CD4-positive, alpha-beta memory T cell (primary cell): ENCODE measurements at regions not wholly inside any gene's neighbourhood (a gene's known extent, or its start where the extent isn't known, plus 50 kb on each side); places are given as distances from the start of the nearest gene placed in this dataset.

ENCODE experiments used
- CTCF ChIA-PET: fragments of 350-600 bp; sonication (Branson Sonifier 250); formaldehyde crosslinking; loops from one replicate; lab custom pipeline; 2021; ENCODE audit warnings: inconsistent platforms; ENCODE audit not compliant: partially characterized antibody; lab: Charles Lee
- POLR2A ChIA-PET: fragments of 350-600 bp; sonication (Branson Sonifier 250); formaldehyde crosslinking; loops from one replicate; lab custom pipeline; 2021; ENCODE audit not compliant: partially characterized antibody; lab: Charles Lee
- DNase-seq, 5 donors: peaks; one replicate each; pipeline versions ENCODE4 v3.0.0 to v3.0.0-alpha.2; 2020 to 2022; ENCODE audit warnings: mixed read lengths in 1 of 5
- H3K27ac ChIP-seq: one replicate; pipeline ENCODE4 v1.7.0; 2013; ENCODE audit warnings: low read depth, low read length
- H3K27me3 ChIP-seq: 2 replicates; pipeline ENCODE4 v1.7.0; 2013; ENCODE audit warnings: mild to moderate bottlenecking, low read length, moderate library complexity; ENCODE audit not compliant: insufficient read depth
- H3K36me3 ChIP-seq: 2 replicates; pipeline ENCODE4 v1.7.0; 2013; ENCODE audit warnings: mild to moderate bottlenecking, low read length, moderate library complexity; ENCODE audit not compliant: insufficient read depth
- H3K4me1 ChIP-seq: 2 replicates; pipeline ENCODE4 v1.7.0; 2013; ENCODE audit warnings: mild to moderate bottlenecking, low read length, moderate library complexity; ENCODE audit not compliant: insufficient read depth
- H3K4me3 ChIP-seq, 2 donors: one replicate each; pipeline ENCODE4 v1.7.0; 2013; ENCODE audit warnings: low read length in 2 of 2, mild to moderate bottlenecking in 1 of 2
- H3K9me3 ChIP-seq, 2 donors: one replicate each; pipeline ENCODE4 v1.7.0; 2013; ENCODE audit warnings: low read length in 2 of 2, control low read depth in 1 of 2; ENCODE audit not compliant: control insufficient read depth in 1 of 2
- H3K27ac Mint-ChIP-seq, 7 donors: one replicate each; pipeline ENCODE4 v1.8.0; 2020 to 2021; ENCODE audit warnings: mixed read lengths in 7 of 7, mild to moderate bottlenecking in 6 of 7, inconsistent platforms in 3 of 7, moderate library complexity in 3 of 7
- H3K27me3 Mint-ChIP-seq, 2 donors: one replicate each; pipeline ENCODE4 v1.8.0; 2020 to 2021; ENCODE audit warnings: mixed read lengths in 2 of 2
- H3K36me3 Mint-ChIP-seq, 2 donors: one replicate each; pipeline ENCODE4 v1.8.0; 2020 to 2021; ENCODE audit warnings: mixed read lengths in 2 of 2, inconsistent platforms in 1 of 2, mild to moderate bottlenecking in 1 of 2
- H3K4me1 Mint-ChIP-seq, 4 donors: one replicate each; pipeline ENCODE4 v1.8.0; 2020 to 2021; ENCODE audit warnings: mixed read lengths in 4 of 4, mild to moderate bottlenecking in 1 of 4
- H3K4me3 Mint-ChIP-seq, 8 donors: one replicate each; pipeline ENCODE4 v1.8.0; 2020 to 2021; ENCODE audit warnings: mixed read lengths in 8 of 8, mild to moderate bottlenecking in 7 of 8, moderate library complexity in 6 of 8, inconsistent platforms in 3 of 8
- H3K9me3 Mint-ChIP-seq, 8 donors: one replicate each; pipeline ENCODE4 v1.8.0; 2020 to 2021; ENCODE audit warnings: mixed read lengths in 8 of 8, mild to moderate bottlenecking in 5 of 8, inconsistent platforms in 3 of 8, moderate library complexity in 1 of 8
- intact Hi-C: fragments of 100-400 bp; cut with micrococcal nuclease; formaldehyde crosslinking; loops from one replicate; pipeline ENCODE4 v1.15.1; 2023

GRCh38 chr2:201953880-201954279, 79.8 kb upstream of the FZD7 start:
- Mint-ChIP-seq H3K9me3 (no peaks in the 10 kb centered on the region), H3K4me3 (no peak overlapping the region), H3K27me3 (peaks cover 10 to 15% of the 10 kb centered on the region in 2 donors), H3K36me3 (no peaks in the 10 kb centered on the region), H3K27ac (no peak overlapping the region), H3K4me1 (no peaks in the 10 kb centered on the region)
- POLR2A ChIA-PET: no interaction called here
- Histone ChIP-seq H3K4me3 (no peak overlapping the region), H3K9me3 (no peaks in the 10 kb centered on the region), H3K27me3 (no peaks in the 10 kb centered on the region), H3K27ac (no peak overlapping the region), H3K36me3 (no peaks in the 10 kb centered on the region), H3K4me1 (no peaks in the 10 kb centered on the region)
- intact Hi-C loops: no loop called here
- no peak for DNase-seq
- CTCF ChIA-PET: no interaction called here

DNA sequence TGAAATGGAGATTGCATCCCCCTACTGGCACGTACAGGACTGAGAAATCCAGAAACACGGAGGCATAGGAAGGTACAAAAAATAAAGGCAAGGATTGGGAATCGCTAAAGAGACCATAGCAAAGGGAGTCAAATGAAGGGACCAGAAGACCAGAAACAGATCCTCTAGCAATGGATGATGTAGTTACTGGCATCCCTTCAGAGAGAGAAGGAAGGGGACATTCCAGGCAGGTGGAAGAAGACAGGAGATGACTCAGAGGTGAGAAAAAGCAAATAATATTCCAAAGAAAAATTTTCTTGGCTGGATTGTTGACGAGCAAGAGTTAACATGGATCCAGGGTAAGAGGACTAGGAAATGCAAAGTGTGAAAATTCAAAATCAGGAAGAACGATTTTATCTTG, 78.4 kb upstream of the FZD7 start:
- CTCF ChIA-PET: no interaction called here

GRCh38 chr2:201955702-201956141, 77.9 kb upstream of the FZD7 start:
- no peaks in the 10 kb centered on the region for H3K27me3 ChIP-seq
- no peaks in the 10 kb centered on the region for H3K4me1 ChIP-seq
- H3K36me3 ChIP-seq: no peaks in the 10 kb centered on the region
- H3K27me3 Mint-ChIP-seq: peaks cover 7 to 15% of the 10 kb centered on the region in 2 donors
- intact Hi-C loops: no loop called here
- ChIA-PET CTCF (no interaction called here), POLR2A (no interaction called here)
- H3K4me1 Mint-ChIP-seq: no peaks in the 10 kb centered on the region
- no peaks in the 10 kb centered on the region for H3K36me3 Mint-ChIP-seq
- DNase-seq: no peak
- H3K27ac ChIP-seq: no peak overlapping the region
- H3K4me3 Mint-ChIP-seq: no peak overlapping the region
- H3K9me3 Mint-ChIP-seq: no peaks in the 10 kb centered on the region
- H3K9me3 ChIP-seq: no peaks in the 10 kb centered on the region
- no peak overlapping the region for H3K27ac Mint-ChIP-seq
- no peak overlapping the region for H3K4me3 ChIP-seq

More for the DNA sequence above, 78.4 kb upstream of the FZD7 start:
- intact Hi-C loops: no loop called here
- Mint-ChIP-seq H3K36me3 (no peaks in the 10 kb centered on the region), H3K27ac (no peak overlapping the region), H3K27me3 (peaks cover 7 to 15% of the 10 kb centered on the region in 2 donors), H3K9me3 (no peaks in the 10 kb centered on the region), H3K4me3 (no peak overlapping the region), H3K4me1 (no peaks in the 10 kb centered on the region)
- no peak for DNase-seq
- Histone ChIP-seq H3K27me3 (no peaks in the 10 kb centered on the region), H3K27ac (no peak overlapping the region), H3K4me1 (no peaks in the 10 kb centered on the region), H3K36me3 (no peaks in the 10 kb centered on the region), H3K4me3 (no peak overlapping the region), H3K9me3 (no peaks in the 10 kb centered on the region)
- POLR2A ChIA-PET: no interaction called here

DNA sequence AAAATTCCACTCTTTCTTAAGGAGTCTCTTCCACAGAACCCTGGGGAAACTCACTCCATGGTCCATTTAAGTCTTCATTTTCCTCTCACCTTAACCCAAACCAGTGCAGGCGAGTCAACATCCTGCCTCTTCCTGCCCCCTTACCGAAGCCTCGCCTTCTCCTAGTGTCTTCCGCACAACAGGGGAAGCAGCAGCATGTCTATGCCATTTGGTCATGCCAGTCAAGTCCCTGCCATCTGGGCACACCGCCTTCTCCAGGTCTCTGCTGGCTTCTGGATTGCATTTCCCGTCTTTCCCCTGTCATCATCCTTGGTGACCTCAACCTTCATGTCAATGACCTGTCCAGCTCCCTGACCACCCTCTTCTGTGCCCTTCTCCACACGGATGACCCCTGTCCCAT, 77.3 kb upstream of the FZD7 start:
- no peak overlapping the region for H3K27ac ChIP-seq
- no peaks in the 10 kb centered on the region for H3K27me3 ChIP-seq
- POLR2A ChIA-PET: no interaction called here
- no peaks in the 10 kb centered on the region for H3K4me1 ChIP-seq
- Mint-ChIP-seq H3K27me3 (peaks cover 7 to 15% of the 10 kb centered on the region in 2 donors), H3K4me3 (no peak overlapping the region), H3K36me3 (no peaks in the 10 kb centered on the region), H3K4me1 (no peaks in the 10 kb centered on the region), H3K9me3 (no peaks in the 10 kb centered on the region), H3K27ac (no peak overlapping the region)
- CTCF ChIA-PET: no interaction called here
- no peaks in the 10 kb centered on the region for H3K36me3 ChIP-seq
- no peaks in the 10 kb centered on the region for H3K9me3 ChIP-seq
- intact Hi-C loops: no loop called here
- no peak for DNase-seq
- no peak overlapping the region for H3K4me3 ChIP-seq

DNA sequence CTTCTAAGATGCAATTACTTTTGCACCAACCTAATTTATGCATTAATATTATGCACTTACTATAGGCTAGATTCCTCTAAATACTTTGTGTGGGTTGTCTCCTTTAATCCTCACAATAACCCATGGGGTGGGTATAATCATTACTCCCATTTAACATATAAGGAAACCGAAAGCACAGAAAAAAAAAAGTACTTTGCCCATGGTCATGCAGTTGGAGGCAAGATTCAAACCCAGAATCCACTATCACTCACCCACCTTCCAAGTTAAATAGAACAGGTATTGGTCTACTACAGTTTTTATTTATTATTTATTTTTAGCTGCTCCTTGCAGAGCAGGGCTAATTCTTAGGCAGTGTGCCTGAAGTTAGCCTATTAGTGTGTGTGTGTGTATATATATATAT, 76.6 kb upstream of the FZD7 start:
- H3K4me1 ChIP-seq: no peaks in the 10 kb centered on the region
- Mint-ChIP-seq H3K27ac (no peak overlapping the region), H3K36me3 (no peaks in the 10 kb centered on the region), H3K4me1 (no peaks in the 10 kb centered on the region), H3K4me3 (no peak overlapping the region), H3K27me3 (peaks cover 7 to 15% of the 10 kb centered on the region in 2 donors), H3K9me3 (no peaks in the 10 kb centered on the region)
- no peaks in the 10 kb centered on the region for H3K36me3 ChIP-seq
- no peak overlapping the region for H3K27ac ChIP-seq
- H3K27me3 ChIP-seq: no peaks in the 10 kb centered on the region
- POLR2A ChIA-PET: no interaction called here
- CTCF ChIA-PET: no interaction called here
- no peak for DNase-seq
- H3K4me3 ChIP-seq: no peak overlapping the region
- no peaks in the 10 kb centered on the region for H3K9me3 ChIP-seq
- intact Hi-C loops: no loop called here

- ChIA-PET CTCF (interaction anchor here (0.6 kb wide), 1 partner anchor 319 kb away, joined by 3 read pairs; no protein-coding TSS in a partner anchor), POLR2A (no interaction called here)
- Histone ChIP-seq H3K4me1 (no peaks in the 10 kb centered on the region), H3K9me3 (no peaks in the 10 kb centered on the region), H3K4me3 (no peak overlapping the region), H3K27ac (no peak overlapping the region), H3K27me3 (no peaks in the 10 kb centered on the region), H3K36me3 (no peaks in the 10 kb centered on the region)
- no peaks in the 10 kb centered on the region for H3K4me1 Mint-ChIP-seq
- H3K27ac Mint-ChIP-seq: no peak overlapping the region
- peaks cover 9 to 13% of the 10 kb centered on the region in 2 donors for H3K27me3 Mint-ChIP-seq
- no peak overlapping the region for H3K4me3 Mint-ChIP-seq
- H3K36me3 Mint-ChIP-seq: no peaks in the 10 kb centered on the region
- no peaks in the 10 kb centered on the region for H3K9me3 Mint-ChIP-seq
- intact Hi-C loops: no loop called here
- DNase-seq: no peak
Measured at GRCh38 chr2:201959198-201959597, 74.5 kb upstream of the FZD7 start.

DNA sequence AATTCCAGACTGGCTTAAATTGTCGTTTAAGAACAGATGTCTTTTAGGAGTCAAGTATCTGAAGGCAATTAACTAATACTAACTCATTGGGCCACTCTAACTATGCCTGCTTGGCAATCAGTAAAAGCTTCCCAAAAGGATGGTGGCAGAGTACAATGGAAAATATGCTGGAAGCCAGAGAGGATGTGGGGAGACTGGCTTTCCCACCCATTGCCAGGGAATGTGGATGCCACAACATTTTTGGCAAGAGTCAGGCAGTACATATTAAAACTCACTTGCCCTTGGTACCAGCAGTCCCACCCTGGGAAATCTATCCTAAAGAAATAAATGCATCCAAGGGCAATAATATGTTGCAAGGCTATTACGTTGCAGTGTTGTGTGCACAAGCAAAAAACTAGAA, 74.0 kb upstream of the FZD7 start:
- no peak for DNase-seq
- Histone ChIP-seq H3K27ac (no peak overlapping the region), H3K36me3 (no peaks in the 10 kb centered on the region), H3K27me3 (no peaks in the 10 kb centered on the region), H3K4me3 (no peak overlapping the region), H3K9me3 (no peaks in the 10 kb centered on the region), H3K4me1 (no peaks in the 10 kb centered on the region)
- Mint-ChIP-seq H3K27me3 (peaks cover 9 to 10% of the 10 kb centered on the region in 2 donors), H3K36me3 (no peaks in the 10 kb centered on the region), H3K4me1 (peaks cover 0 to 4% (median under 1%) of the 10 kb centered on the region in 4 donors), H3K27ac (no peak overlapping the region), H3K4me3 (no peak overlapping the region), H3K9me3 (no peaks in the 10 kb centered on the region)
- intact Hi-C loops: no loop called here
- POLR2A ChIA-PET: no interaction called here
- CTCF ChIA-PET: interaction anchor here (0.6 kb wide), 1 partner anchor 319 kb away, joined by 3 read pairs; no protein-coding TSS in a partner anchor

- Mint-ChIP-seq H3K9me3 (no peaks in the 10 kb centered on the region), H3K4me3 (no peak overlapping the region), H3K4me1 (peaks cover 0 to 6% (median 3%) of the 10 kb centered on the region in 4 donors), H3K27ac (no peak overlapping the region), H3K27me3 (peaks cover 6 to 9% of the 10 kb centered on the region in 2 donors), H3K36me3 (no peaks in the 10 kb centered on the region)
- Histone ChIP-seq H3K4me3 (no peak overlapping the region), H3K36me3 (no peaks in the 10 kb centered on the region), H3K4me1 (no peaks in the 10 kb centered on the region), H3K27me3 (no peaks in the 10 kb centered on the region), H3K9me3 (no peaks in the 10 kb centered on the region), H3K27ac (no peak overlapping the region)
- ChIA-PET POLR2A (no interaction called here), CTCF (no interaction called here)
- no peak for DNase-seq
- intact Hi-C loops: no loop called here
Measured at GRCh38 chr2:201960305-201960704, 73.3 kb upstream of the FZD7 start.
